ENCODE measurements at regions not wholly inside any gene's neighbourhood (a gene's known extent, or its start where the extent isn't known, plus 50 kb on each side); places are given as distances from the start of the nearest gene placed in this dataset.

DNA sequence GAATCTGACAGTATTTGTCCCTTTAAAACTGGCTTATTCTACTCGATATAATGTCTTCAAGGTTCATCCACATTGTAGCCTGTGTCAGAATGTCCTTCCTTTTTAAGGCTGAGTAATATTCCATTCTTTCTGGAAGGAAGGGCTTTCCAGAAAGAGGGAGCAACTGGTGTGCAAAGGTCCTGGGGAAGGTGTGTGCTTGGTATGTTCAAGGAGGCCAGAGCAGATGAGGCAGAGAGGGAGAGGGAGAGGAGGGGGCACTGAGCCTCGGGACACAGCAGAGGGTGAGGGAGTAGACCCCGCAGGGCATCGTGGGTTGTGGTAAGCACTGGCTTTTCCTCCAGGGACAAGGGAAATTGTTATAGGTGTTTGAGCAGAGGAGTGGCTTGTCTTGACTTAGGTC, 90.9 kb upstream of the NCOR2 start:
- TF ChIP-seq, protein P1, sequence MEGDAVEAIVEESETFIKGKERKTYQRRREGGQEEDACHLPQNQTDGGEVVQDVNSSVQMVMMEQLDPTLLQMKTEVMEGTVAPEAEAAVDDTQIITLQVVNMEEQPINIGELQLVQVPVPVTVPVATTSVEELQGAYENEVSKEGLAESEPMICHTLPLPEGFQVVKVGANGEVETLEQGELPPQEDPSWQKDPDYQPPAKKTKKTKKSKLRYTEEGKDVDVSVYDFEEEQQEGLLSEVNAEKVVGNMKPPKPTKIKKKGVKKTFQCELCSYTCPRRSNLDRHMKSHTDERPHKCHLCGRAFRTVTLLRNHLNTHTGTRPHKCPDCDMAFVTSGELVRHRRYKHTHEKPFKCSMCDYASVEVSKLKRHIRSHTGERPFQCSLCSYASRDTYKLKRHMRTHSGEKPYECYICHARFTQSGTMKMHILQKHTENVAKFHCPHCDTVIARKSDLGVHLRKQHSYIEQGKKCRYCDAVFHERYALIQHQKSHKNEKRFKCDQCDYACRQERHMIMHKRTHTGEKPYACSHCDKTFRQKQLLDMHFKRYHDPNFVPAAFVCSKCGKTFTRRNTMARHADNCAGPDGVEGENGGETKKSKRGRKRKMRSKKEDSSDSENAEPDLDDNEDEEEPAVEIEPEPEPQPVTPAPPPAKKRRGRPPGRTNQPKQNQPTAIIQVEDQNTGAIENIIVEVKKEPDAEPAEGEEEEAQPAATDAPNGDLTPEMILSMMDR (IDR thresholded peaks at IDR 0.05; ENCODE audit: low read depth, low read length), result no peak
- DNase-seq (ENCODE audit: low read depth in 1 of 2, low spot score in 1 of 2), result no peak
- no peak overlapping the region for H3K27ac ChIP-seq
- no peak overlapping the region for H3K4me3 ChIP-seq
- H3K36me3 ChIP-seq, result no peaks in the 10 kb centered on the region
- H3K27me3 ChIP-seq, result no peaks in the 10 kb centered on the region
- no peaks in the 10 kb centered on the region for H3K9me3 ChIP-seq (ENCODE audit: low read depth)
- H3K4me1 ChIP-seq (ENCODE audit: low read depth), result peaks cover 10% of the 10 kb centered on the region

DNA sequence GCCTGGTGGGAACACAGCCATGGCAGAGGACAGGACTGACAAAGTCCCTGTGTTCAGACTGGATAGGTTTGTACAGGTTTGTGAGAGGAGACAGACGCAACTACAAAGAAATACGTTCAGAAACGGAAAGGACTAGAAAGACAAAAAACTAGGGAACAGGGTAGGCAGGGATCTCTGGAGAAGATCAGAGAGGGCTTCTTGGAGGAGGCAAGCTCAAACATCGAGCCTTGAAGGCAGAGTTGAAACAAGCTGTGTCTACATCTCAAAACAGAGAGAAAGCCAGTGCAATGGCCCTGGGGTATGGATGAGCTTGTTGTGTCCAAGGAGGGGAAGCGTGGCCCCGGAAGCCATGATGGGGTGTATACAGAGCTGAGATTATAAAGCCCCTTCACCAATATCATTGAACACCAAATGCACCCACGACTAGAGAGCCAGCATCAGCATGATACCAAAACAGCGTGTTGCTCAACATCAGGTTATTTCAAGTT, 89.6 kb upstream of the NCOR2 start:
- no peak overlapping the region for H3K27ac ChIP-seq
- H3K4me3 ChIP-seq, result no peak overlapping the region

DNA sequence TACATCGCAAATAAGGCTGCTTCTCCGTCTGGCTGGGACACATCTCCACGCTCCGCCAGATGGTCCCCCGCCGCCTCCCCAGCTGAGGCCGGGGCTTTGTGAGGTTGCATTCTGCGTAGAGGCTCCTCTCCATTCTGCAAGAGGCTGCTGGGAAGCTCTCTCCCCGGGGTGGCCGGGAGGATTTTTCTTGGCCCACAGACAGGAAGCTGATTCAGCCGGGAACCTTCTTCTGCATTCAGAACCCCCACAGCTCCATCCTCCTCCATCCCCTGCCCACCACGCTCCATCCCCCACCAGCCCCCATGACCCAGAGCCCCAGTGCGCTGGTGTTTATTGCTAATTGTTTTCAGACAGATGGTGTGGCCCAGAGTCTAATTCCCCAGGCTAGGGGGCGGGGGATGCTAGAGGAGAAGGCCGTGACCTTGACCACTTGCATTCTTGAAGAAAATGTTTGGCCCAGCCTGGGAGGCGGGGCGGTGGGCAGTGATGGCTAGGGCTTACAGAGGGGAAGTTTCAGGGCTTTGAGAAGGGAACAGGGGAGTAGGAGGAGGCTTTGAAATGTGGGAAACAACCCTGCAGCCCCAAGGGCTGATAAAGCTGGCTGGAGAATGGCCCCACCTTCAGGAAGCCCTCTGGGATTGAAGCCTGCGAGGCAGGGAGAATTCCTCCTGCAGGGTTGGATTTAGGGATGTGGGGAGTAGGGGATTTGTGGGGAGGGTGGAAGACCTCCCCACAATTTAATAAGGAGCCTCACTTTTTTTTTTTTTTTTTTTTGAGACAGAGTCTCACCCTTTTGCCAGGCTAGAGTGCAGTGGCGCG, 88.5 kb upstream of the NCOR2 start:
- Histone ChIP-seq H3K4me3 (no peak overlapping the region), H3K4me1 (ENCODE audit: low read depth) (peaks cover 10% of the 10 kb centered on the region), H3K36me3 (no peaks in the 10 kb centered on the region), H3K9me3 (ENCODE audit: low read depth) (no peaks in the 10 kb centered on the region), H3K27ac (peak overlapping the region; percentile 55), H3K27me3 (no peaks in the 10 kb centered on the region)
- TF ChIP-seq, protein P1 (IDR thresholded peaks at IDR 0.05; ENCODE audit: low read depth, low read length), result no peak
- peak; percentile 71 to 98 for DNase-seq (ENCODE audit: low read depth in 1 of 2, low spot score in 1 of 2)

More for the DNA sequence above, 89.6 kb upstream of the NCOR2 start:
- Histone ChIP-seq H3K36me3 (no peaks in the 10 kb centered on the region), H3K9me3 (ENCODE audit: low read depth) (no peaks in the 10 kb centered on the region), H3K27me3 (no peaks in the 10 kb centered on the region), H3K4me1 (ENCODE audit: low read depth) (peaks cover 10% of the 10 kb centered on the region)
- TF ChIP-seq, protein P1 (IDR thresholded peaks at IDR 0.05; ENCODE audit: low read depth, low read length), result no peak
- DNase-seq (ENCODE audit: low read depth in 1 of 2, low spot score in 1 of 2), result no peak

DNA sequence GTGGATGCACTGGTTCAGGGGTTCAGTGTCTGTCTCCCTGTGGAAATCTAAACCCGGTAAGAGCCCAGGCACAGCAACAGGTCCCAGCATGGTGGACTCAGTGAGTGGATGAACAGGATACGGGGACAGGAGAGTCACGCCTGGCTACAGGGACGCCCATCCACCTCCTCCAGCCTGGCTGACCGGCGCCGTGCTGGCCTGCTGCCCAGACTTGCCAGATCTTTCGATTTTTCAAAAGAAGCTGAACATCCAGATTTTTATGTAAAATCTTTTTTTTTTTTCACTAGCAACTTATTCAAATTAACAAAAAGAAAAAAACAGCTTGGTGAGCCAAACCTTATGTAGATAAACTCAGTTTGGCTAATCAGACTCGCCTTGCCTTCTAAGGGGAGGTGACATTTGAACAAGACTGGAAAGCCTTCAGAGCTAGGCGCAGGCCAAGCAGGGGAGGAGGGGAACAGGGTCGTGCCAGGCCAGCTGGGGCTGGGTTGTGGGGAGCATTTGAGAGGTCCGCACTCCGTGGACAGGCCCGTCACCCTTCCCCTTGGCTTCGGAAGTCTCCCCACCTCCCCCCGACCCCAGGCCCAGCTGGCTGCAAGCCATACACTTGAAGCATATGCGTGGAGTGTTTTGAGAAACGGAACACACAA, 87.8 kb upstream of the NCOR2 start:
- H3K4me3 ChIP-seq, result no peak overlapping the region
- peak overlapping the region; percentile 55 for H3K27ac ChIP-seq
- H3K9me3 ChIP-seq (ENCODE audit: low read depth), result no peaks in the 10 kb centered on the region
- peaks cover 10% of the 10 kb centered on the region for H3K4me1 ChIP-seq (ENCODE audit: low read depth)
- DNase-seq (ENCODE audit: low read depth in 1 of 2, low spot score in 1 of 2), result peak in 1 of 2 donors; percentile 92
- TF ChIP-seq, protein P1 (IDR thresholded peaks at IDR 0.05; ENCODE audit: low read depth, low read length), result no peak
- H3K36me3 ChIP-seq, result no peaks in the 10 kb centered on the region
- no peaks in the 10 kb centered on the region for H3K27me3 ChIP-seq

DNA sequence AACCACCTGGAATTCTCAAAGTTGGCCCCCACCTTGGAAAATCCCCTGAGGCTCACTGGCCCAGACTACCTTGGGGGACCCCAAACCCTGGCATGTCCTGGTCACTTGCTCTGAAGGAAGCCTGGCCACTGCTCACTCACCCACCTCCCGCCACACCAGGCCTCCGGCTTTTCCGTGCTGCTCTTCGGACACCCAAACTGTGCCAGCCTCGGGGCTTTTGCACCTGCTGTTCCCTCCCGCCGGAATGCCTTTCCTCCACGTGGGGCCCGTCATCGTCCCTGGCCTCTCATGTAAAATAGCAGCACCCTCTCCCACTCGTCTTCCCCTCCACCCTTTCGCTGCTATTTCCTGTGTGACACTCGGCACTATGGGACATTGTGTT, 87.2 kb upstream of the NCOR2 start:
- H3K36me3 ChIP-seq, result no peaks in the 10 kb centered on the region
- TF ChIP-seq, protein P1 (IDR thresholded peaks at IDR 0.05; ENCODE audit: low read depth, low read length), result no peak
- H3K4me1 ChIP-seq (ENCODE audit: low read depth), result peaks cover 10% of the 10 kb centered on the region
- no peak overlapping the region for H3K4me3 ChIP-seq
- no peaks in the 10 kb centered on the region for H3K27me3 ChIP-seq
- H3K27ac ChIP-seq, result no peak overlapping the region
- H3K9me3 ChIP-seq (ENCODE audit: low read depth), result no peaks in the 10 kb centered on the region
- no peak for DNase-seq (ENCODE audit: low read depth in 1 of 2, low spot score in 1 of 2)

Data from cardiac muscle cell (in vitro differentiated cells and primary cell).